ENCODE measurements at regions not wholly inside any gene's neighbourhood (a gene's known extent, or its start where the extent isn't known, plus 50 kb on each side); places are given as distances from the start of the nearest gene placed in this dataset.
"Not testable (repeated sequence)": the region's sequence is repeated elsewhere in the genome, so short reads cannot be mapped to it uniquely, and the experiment has no call there.

GRCh38 chr2:66198873-66199272 lies 236.1 kb upstream of the MEIS1 start:
- H3K36me3 Mint-ChIP-seq (ENCODE audit: low read depth), result peaks cover 5% of the 10 kb centered on the region
- H3K27me3 Mint-ChIP-seq (ENCODE audit: low read depth), result no peaks in the 10 kb centered on the region
- H3K9me3 Mint-ChIP-seq, result peaks cover 11% of the 10 kb centered on the region
- DNase-seq (ENCODE audit: low read depth, low spot score), result no peak
- H3K4me1 Mint-ChIP-seq, result no peaks in the 10 kb centered on the region
- no peak overlapping the region for H3K27ac Mint-ChIP-seq (ENCODE audit: unreplicated experiment)
- no peak overlapping the region for H3K4me3 Mint-ChIP-seq
- no peak for TF ChIP-seq CTCF (conservative IDR thresholded peaks at IDR 0.05)

GRCh38 chr2:66192888-66193287 lies 242.0 kb upstream of the MEIS1 start:
- no peaks in the 10 kb centered on the region for H3K36me3 Mint-ChIP-seq (ENCODE audit: low read depth)
- TF ChIP-seq CTCF (conservative IDR thresholded peaks at IDR 0.05), result no peak
- peaks cover 4% of the 10 kb centered on the region for H3K9me3 Mint-ChIP-seq
- H3K4me3 Mint-ChIP-seq, result no peak overlapping the region
- H3K27me3 Mint-ChIP-seq (ENCODE audit: low read depth), result no peaks in the 10 kb centered on the region
- DNase-seq (ENCODE audit: low read depth, low spot score), result no peak
- peaks cover 6% of the 10 kb centered on the region for H3K4me1 Mint-ChIP-seq
- H3K27ac Mint-ChIP-seq (ENCODE audit: unreplicated experiment), result no peak overlapping the region

DNA sequence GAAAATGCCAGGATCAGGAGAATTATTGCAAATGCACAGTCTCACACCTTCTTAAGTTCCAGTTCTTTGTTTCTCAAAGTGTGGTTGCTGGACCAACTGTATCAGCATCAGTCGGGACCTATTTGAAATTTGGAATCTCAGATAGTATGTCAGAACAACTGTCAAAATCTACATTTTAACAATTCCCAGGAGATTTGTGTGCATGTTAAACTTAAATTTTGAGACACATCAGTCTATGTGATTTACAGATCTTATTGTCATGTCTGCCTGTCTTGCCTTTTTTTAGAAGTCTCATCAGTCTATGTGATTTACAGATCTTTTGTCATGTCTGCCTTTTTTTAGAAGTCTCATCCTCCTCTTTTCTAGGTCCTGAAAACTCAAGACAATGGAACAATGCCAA lies 243.6 kb upstream of the MEIS1 start:
- H3K27me3 Mint-ChIP-seq (ENCODE audit: low read depth), result no peaks in the 10 kb centered on the region
- no peaks in the 10 kb centered on the region for H3K36me3 Mint-ChIP-seq (ENCODE audit: low read depth)
- H3K9me3 Mint-ChIP-seq, result no peaks in the 10 kb centered on the region
- no peak for DNase-seq (ENCODE audit: low read depth, low spot score)
- peaks cover 6% of the 10 kb centered on the region for H3K4me1 Mint-ChIP-seq
- no peak overlapping the region for H3K4me3 Mint-ChIP-seq
- H3K27ac Mint-ChIP-seq (ENCODE audit: unreplicated experiment), result no peak overlapping the region
- TF ChIP-seq CTCF (conservative IDR thresholded peaks at IDR 0.05), result no peak

DNA sequence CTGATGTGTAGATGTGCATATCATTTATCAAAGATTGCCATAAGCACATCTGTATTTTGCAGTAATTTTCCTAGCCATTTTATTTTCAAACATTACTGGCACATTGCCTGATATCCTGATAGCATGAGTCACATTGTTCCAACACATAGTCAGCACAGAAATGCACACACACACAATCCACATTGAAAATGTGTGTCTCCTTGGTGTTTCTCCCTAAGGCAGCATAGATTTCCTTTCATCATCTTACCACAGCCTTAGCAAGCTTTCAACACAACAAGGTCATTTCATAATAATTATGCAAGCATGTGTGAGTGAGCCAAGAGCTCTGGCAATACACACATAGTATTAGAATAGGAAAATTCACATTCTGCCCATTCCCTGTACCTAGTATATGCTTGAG lies 245.4 kb upstream of the MEIS1 start:
- no peak overlapping the region for H3K27ac Mint-ChIP-seq (ENCODE audit: unreplicated experiment)
- peaks cover 6% of the 10 kb centered on the region for H3K4me1 Mint-ChIP-seq
- no peaks in the 10 kb centered on the region for H3K36me3 Mint-ChIP-seq (ENCODE audit: low read depth)
- TF ChIP-seq CTCF (conservative IDR thresholded peaks at IDR 0.05), result no peak
- no peaks in the 10 kb centered on the region for H3K9me3 Mint-ChIP-seq
- no peaks in the 10 kb centered on the region for H3K27me3 Mint-ChIP-seq (ENCODE audit: low read depth)
- no peak for DNase-seq (ENCODE audit: low read depth, low spot score)
- no peak overlapping the region for H3K4me3 Mint-ChIP-seq

GRCh38 chr2:66186537-66186936 lies 248.4 kb upstream of the MEIS1 start:
- no peak overlapping the region for H3K4me3 Mint-ChIP-seq
- H3K27ac Mint-ChIP-seq (ENCODE audit: unreplicated experiment), result no peak overlapping the region
- no peaks in the 10 kb centered on the region for H3K9me3 Mint-ChIP-seq
- DNase-seq (ENCODE audit: low read depth, low spot score), result no peak
- H3K4me1 Mint-ChIP-seq, result peaks cover 5% of the 10 kb centered on the region
- no peak for TF ChIP-seq CTCF (conservative IDR thresholded peaks at IDR 0.05)
- H3K36me3 Mint-ChIP-seq (ENCODE audit: low read depth), result no peaks in the 10 kb centered on the region
- no peaks in the 10 kb centered on the region for H3K27me3 Mint-ChIP-seq (ENCODE audit: low read depth)

DNA sequence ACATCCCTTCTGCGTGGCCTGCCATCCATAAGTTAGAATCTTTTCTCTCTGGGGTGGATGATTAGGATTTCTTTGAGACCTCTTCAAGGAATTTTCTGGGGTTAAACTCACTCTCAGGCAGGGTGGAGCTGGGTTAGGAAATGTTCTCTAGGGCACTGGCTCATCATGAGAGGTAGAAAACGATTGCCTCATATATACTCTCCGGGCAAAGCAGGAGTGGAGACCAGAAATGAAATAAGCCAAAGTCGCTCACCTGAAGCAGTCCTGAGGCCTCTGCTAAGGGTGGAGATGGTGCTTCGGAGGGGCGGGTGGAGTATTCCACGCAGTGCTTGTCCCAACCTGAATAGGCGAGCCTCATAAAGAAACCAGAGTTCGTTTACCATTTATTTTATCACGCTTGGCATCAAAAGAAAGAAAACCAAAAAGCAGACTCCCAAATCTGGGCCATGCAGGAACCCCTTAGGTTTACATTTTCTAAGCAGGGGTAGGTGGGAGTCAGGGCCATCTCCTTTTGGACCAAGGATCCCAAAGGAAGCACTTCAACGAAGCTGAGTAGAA lies 249.3 kb upstream of the MEIS1 start:
- Mint-ChIP-seq H3K27ac (ENCODE audit: unreplicated experiment) (no peak overlapping the region), H3K4me3 (no peak overlapping the region), H3K27me3 (ENCODE audit: low read depth) (no peaks in the 10 kb centered on the region), H3K4me1 (no peaks in the 10 kb centered on the region), H3K9me3 (no peaks in the 10 kb centered on the region), H3K36me3 (ENCODE audit: low read depth) (no peaks in the 10 kb centered on the region)
- DNase-seq (ENCODE audit: low read depth, low spot score), result no peak
- no peak for TF ChIP-seq CTCF (conservative IDR thresholded peaks at IDR 0.05)

DNA sequence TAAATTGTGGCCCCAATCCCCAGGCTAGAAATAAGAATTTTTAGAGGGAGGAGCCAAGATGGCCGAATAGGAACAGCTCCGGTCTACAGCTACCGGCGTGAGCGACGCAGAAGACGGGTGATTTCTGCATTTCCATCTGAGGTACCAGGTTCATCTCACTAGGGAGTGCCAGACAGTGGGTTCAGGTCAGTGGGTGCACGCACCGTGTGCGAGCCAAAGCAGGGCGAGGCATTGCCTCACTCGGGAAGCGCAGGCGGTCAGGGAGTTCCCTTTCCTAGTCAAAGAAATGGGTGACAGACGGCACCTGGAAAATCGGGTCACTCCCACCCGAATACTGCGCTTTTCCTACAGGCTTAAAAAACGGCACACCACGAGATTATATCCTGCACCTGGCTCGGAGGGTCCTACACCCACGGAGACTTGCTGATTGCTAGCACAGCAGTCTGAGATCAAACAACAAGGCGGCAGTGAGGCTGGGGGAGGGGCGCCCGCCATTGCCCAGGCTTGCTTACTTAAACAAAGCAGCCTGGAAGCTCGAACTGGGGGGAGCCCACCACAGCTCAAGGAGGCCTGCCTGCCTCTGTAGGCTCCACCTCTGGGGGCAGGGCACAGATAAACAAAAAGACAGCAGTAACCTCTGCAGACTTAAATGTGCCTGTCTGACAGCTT lies 257.7 kb upstream of the MEIS1 start:
- DNase-seq (ENCODE audit: low read depth, low spot score), result not testable (repeated sequence)

More for the DNA sequence above, 257.7 kb upstream of the MEIS1 start:
- not testable (repeated sequence) for H3K4me1 Mint-ChIP-seq; H3K9me3 Mint-ChIP-seq; H3K36me3 Mint-ChIP-seq (ENCODE audit: low read depth); H3K4me3 Mint-ChIP-seq; H3K27me3 Mint-ChIP-seq (ENCODE audit: low read depth); H3K27ac Mint-ChIP-seq (ENCODE audit: unreplicated experiment)

Measured in neural crest cell (in vitro differentiated cells).